Endothelial cell of umbilical vein (primary cell): ENCODE measurements at regions not wholly inside any gene's neighbourhood (a gene's known extent, or its start where the extent isn't known, plus 50 kb on each side); places are given as distances from the start of the nearest gene placed in this dataset.

Experiments
- BruUV-seq: library from RNA; stranded (reverse); fragments of 400-500 nt; replicated peaks from 2 replicates; lab custom pipeline; 2021; lab: Mats Ljungman, UMichigan
- CTCF ChIA-PET: fragments of 300-600, 350-600 bp; sonication (Branson Sonifier 250); formaldehyde crosslinking; loops from one replicate; lab custom pipeline; 2021; ENCODE audit warnings: antibody characterized with exemption, inconsistent platforms; lab: Charles Lee
- POLR2A ChIA-PET: fragments of 300-600, 350-600 bp; sonication (Branson Sonifier 250); formaldehyde crosslinking; loops from one replicate; lab custom pipeline; 2021; ENCODE audit warnings: antibody characterized with exemption, inconsistent platforms; lab: Charles Lee
- DNase-seq: peaks from one replicate; pipeline ENCODE4 v3.0.0-alpha.2; 2011; ENCODE audit warnings: low read depth, low spot score
- FAIRE-seq: peaks from 2 replicates; lab custom pipeline; 2011; peaks lifted over from hg19 to GRCh38; lab: Jason Lieb, UNC
- H2AFZ ChIP-seq: 2 replicates; pipeline ENCODE4 v1.6.0; 2012; ENCODE audit warnings: low read depth, low read length, control low read depth, inconsistent platforms
- H3K27ac ChIP-seq: 2 replicates; pipeline ENCODE4 v1.5.1; 2011; ENCODE audit warnings: low read depth, mild to moderate bottlenecking, control low read depth, low read length, moderate library complexity; ENCODE audit not compliant: insufficient read depth
- H3K27me3 ChIP-seq, 2 experiments: 2 replicates each; pipeline versions ENCODE4 v1.6.0 to v1.6.1; 2011; ENCODE audit warnings: low read length in 2 of 2, mixed read lengths in 1 of 2; ENCODE audit not compliant: control insufficient read depth in 2 of 2, insufficient read depth in 2 of 2
- H3K36me3 ChIP-seq, 2 experiments: 2 replicates in 1 of 2; 3 replicates in 1 of 2; pipeline ENCODE4 v1.5.1; 2011; ENCODE audit warnings: low read length in 2 of 2, mild to moderate bottlenecking in 1 of 2, moderate library complexity in 1 of 2; ENCODE audit not compliant: control insufficient read depth in 2 of 2, insufficient read depth in 2 of 2; ENCODE audit errors: extremely low read depth in 1 of 2
- H3K4me1 ChIP-seq: 3 replicates; pipeline ENCODE4 v1.5.1; 2011; ENCODE audit warnings: mild to moderate bottlenecking, low read length; ENCODE audit not compliant: control insufficient read depth, insufficient read depth; ENCODE audit errors: extremely low read depth
- H3K4me2 ChIP-seq: 2 replicates; pipeline ENCODE4 v1.6.1; 2011; ENCODE audit warnings: low read length, control low read depth, mixed read lengths; ENCODE audit not compliant: insufficient read depth
- H3K4me3 ChIP-seq, 3 experiments: fragments of 200-600 bp in 1 of 3; sonication (generic), shearing (Covaris generic) in 1 of 3; replicated peaks in 1 of 3; 2 replicates each; pipeline ENCODE4 v1.5.1; 2011 to 2016; ENCODE audit warnings: control low read depth in 3 of 3, low read length in 3 of 3, mild to moderate bottlenecking in 2 of 3, inconsistent platforms in 1 of 3, low read depth in 1 of 3, moderate library complexity in 1 of 3; ENCODE audit not compliant: insufficient read depth in 1 of 3
- H3K79me2 ChIP-seq: 2 replicates; pipeline ENCODE4 v1.6.0; 2012; ENCODE audit warnings: low read length, inconsistent platforms; ENCODE audit not compliant: control insufficient read depth, insufficient read depth
- H3K9ac ChIP-seq: replicated peaks from 2 replicates; pipeline ENCODE3; 2011; ENCODE audit warnings: low read length, control low read depth; ENCODE audit not compliant: insufficient read depth; ENCODE audit errors: extremely low read depth
- H3K9me1 ChIP-seq: replicated peaks from 3 replicates; pipeline ENCODE4 v1.6.0; 2011; ENCODE audit warnings: mild to moderate bottlenecking, low read length; ENCODE audit not compliant: control insufficient read depth, insufficient read depth; ENCODE audit errors: extremely low read depth
- H3K9me3 ChIP-seq: replicated peaks from 2 replicates; pipeline ENCODE4 v1.5.1; 2012; ENCODE audit warnings: low read length, inconsistent platforms; ENCODE audit not compliant: control insufficient read depth, insufficient read depth
- H4K20me1 ChIP-seq: replicated peaks from 2 replicates; pipeline ENCODE3; 2011; ENCODE audit warnings: mild to moderate bottlenecking, low read length; ENCODE audit not compliant: control insufficient read depth, insufficient read depth; ENCODE audit errors: extremely low read depth
- CTCF ChIP-seq, 2 donors: IDR thresholded peaks; 1 replicate in 1 of 2; 2 replicates in 1 of 2; pipeline ENCODE4 v1.5.1; 2011; ENCODE audit warnings: low read length in 2 of 2, mild to moderate bottlenecking in 2 of 2, moderate library complexity in 2 of 2, control low read depth in 1 of 2, inconsistent platforms in 1 of 2, low read depth in 1 of 2; ENCODE audit not compliant: insufficient read depth in 1 of 2; ENCODE audit errors: extremely low read depth in 1 of 2
- EZH2 ChIP-seq: IDR thresholded peaks from 2 replicates; pipeline ENCODE4 v1.6.1; 2012; ENCODE audit warnings: borderline replicate concordance, low read depth, mild to moderate bottlenecking, moderate library complexity, low read length, inconsistent platforms; ENCODE audit not compliant: severe bottlenecking
- FOS ChIP-seq: IDR thresholded peaks from 2 replicates; pipeline ENCODE4 v1.6.1; 2011; ENCODE audit warnings: mild to moderate bottlenecking, low read length, moderate library complexity, borderline replicate concordance; ENCODE audit not compliant: insufficient read depth
- GATA2 ChIP-seq: IDR thresholded peaks from 2 replicates; pipeline ENCODE4 v1.7.0; 2011; ENCODE audit warnings: low read depth, mild to moderate bottlenecking, moderate library complexity, mixed read lengths, low read length; ENCODE audit not compliant: insufficient read length, insufficient read depth
- JUN ChIP-seq: IDR thresholded peaks from 2 replicates; pipeline ENCODE4 v1.6.1; 2011; ENCODE audit warnings: borderline replicate concordance, low read depth; ENCODE audit not compliant: insufficient read length, insufficient read depth
- MAX ChIP-seq: IDR thresholded peaks from 2 replicates; pipeline ENCODE4 v1.6.1; 2011; ENCODE audit not compliant: insufficient read depth, insufficient read length
- MYC ChIP-seq: IDR thresholded peaks from one replicate; pipeline ENCODE4 v1.6.1; 2011; ENCODE audit warnings: mild to moderate bottlenecking, low read depth, low read length
- POLR2A ChIP-seq: IDR thresholded peaks from 2 replicates; pipeline ENCODE4 v1.6.1; 2012; ENCODE audit warnings: low read depth, mild to moderate bottlenecking, control low read depth, low read length
- POLR2AphosphoS5 ChIP-seq: IDR thresholded peaks from 2 replicates; pipeline ENCODE4 v1.6.1; 2012; ENCODE audit warnings: low read depth, mild to moderate bottlenecking, control low read depth, low read length, moderate library complexity; ENCODE audit not compliant: insufficient read depth
- dilution Hi-C: fragments of 300-500 bp; cut with MboI; formaldehyde crosslinking; loops from one replicate; pipeline ENCODE4 v1.15.0; 2019; ENCODE audit warnings: low sequenced_read_pairs; ENCODE audit not compliant: extremely low pct_ligation_motif_present
- intact Hi-C: fragments of 100-400 bp; cut with micrococcal nuclease; formaldehyde crosslinking; loops from one replicate; pipeline ENCODE4 v1.10.0; 2022

DNA sequence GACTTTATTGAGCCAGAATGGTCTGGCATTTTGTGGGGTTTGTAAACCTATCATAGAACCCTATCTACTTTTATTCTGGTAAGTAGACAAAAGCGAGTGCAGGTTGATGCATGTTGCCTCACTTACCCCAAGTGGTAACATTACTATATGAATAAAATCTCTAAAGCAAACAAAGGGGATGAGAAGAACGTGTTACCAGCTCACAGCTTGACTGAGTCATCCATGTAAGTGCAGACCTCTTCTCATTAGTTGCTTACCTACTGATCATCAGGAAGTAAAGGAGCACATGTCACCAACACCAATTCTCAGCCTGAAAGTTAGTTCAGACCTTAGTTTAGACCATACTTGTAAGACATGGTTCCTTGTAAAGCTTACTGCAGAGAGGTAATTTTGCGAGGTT lies 1328.3 kb downstream of the C4orf33 start:
- Histone ChIP-seq H4K20me1 (no peaks in the 10 kb centered on the region), H3K27ac (no peak overlapping the region), H3K27me3 (no peaks in the 10 kb centered on the region), H3K4me1 (no peaks in the 10 kb centered on the region), H3K4me2 (no peak overlapping the region), H3K9me3 (no peaks in the 10 kb centered on the region), H3K4me3 (no peak overlapping the region), H3K9ac (no peak overlapping the region), H3K36me3 (no peaks in the 10 kb centered on the region), H2AFZ (no peak overlapping the region), H3K9me1 (no peaks in the 10 kb centered on the region), H3K79me2 (no peaks in the 10 kb centered on the region)
- no peak for DNase-seq
- POLR2A ChIA-PET: no interaction called here
- CTCF ChIA-PET: no interaction called here
- FAIRE-seq: no peak
- intact Hi-C loops (no loop called here), dilution Hi-C loops (no loop called here)
- no TSS peak for BruUV-seq
- TF ChIP-seq POLR2AphosphoS5: no peak
- TF ChIP-seq GATA2: no peak
- no peak for TF ChIP-seq JUN
- no peak for TF ChIP-seq MYC
- no peak for TF ChIP-seq CTCF (IDR thresholded peaks at IDR 0.05; ENCODE audit: extremely low read depth in 1 of 2, insufficient read depth in 1 of 2, low read depth in 1 of 2, low read length in 2 of 2)
- TF ChIP-seq FOS: no peak
- no peak for TF ChIP-seq MAX
- no peak for TF ChIP-seq POLR2A
- no peak for TF ChIP-seq EZH2
